Stimulated activated naive CD8-positive, alpha-beta T cell treated with anti-CD3 and anti-CD28 coated beads, Interleukin-15, amount 100 ng/mL, for 72 hours (primary cell): ENCODE measurements at regions not wholly inside any gene's neighbourhood (a gene's known extent, or its start where the extent isn't known, plus 50 kb on each side); places are given as distances from the start of the nearest gene placed in this dataset.

Experiments
- ATAC-seq: fragments of 150-1000 bp; cut with Tn5 transposase; 2 replicates; pipeline ENCODE4 v1.10.0; 2021; ENCODE audit warnings: mild to moderate bottlenecking, moderate library complexity
- DNase-seq, 2 donors: peaks; one replicate each; pipeline ENCODE4 v3.0.0; 2021 to 2022
- H3K27ac Mint-ChIP-seq, 2 donors: one replicate each; pipeline ENCODE4 v1.8.0; 2022; ENCODE audit warnings: mild to moderate bottlenecking in 2 of 2, mixed read lengths in 2 of 2, moderate library complexity in 2 of 2
- H3K27me3 Mint-ChIP-seq: one replicate; pipeline ENCODE4 v1.8.0; 2022; ENCODE audit warnings: mixed read lengths
- H3K4me1 Mint-ChIP-seq: one replicate; pipeline ENCODE4 v1.8.0; 2022; ENCODE audit warnings: mild to moderate bottlenecking, mixed read lengths
- H3K4me3 Mint-ChIP-seq, 2 donors: one replicate each; pipeline ENCODE4 v1.8.0; 2022; ENCODE audit warnings: mild to moderate bottlenecking in 2 of 2, mixed read lengths in 2 of 2, moderate library complexity in 1 of 2
- H3K9me3 Mint-ChIP-seq, 2 donors: one replicate each; pipeline ENCODE4 v1.8.0; 2022; ENCODE audit warnings: mixed read lengths in 2 of 2

- no peaks in the 10 kb centered on the region for H3K4me1 Mint-ChIP-seq
- H3K27ac Mint-ChIP-seq, result no peak overlapping the region
- no peak overlapping the region for H3K4me3 Mint-ChIP-seq
- H3K9me3 Mint-ChIP-seq, result no peaks in the 10 kb centered on the region
- ATAC-seq, result no peak
- no peak for DNase-seq
- peaks cover 27% of the 10 kb centered on the region for H3K27me3 Mint-ChIP-seq
These were observed 95.2 kb upstream of the TTC29 start for GRCh38 chr4:147040874-147041273.

- no peak for ATAC-seq
- Mint-ChIP-seq H3K4me1 (no peaks in the 10 kb centered on the region), H3K4me3 (no peak overlapping the region), H3K27me3 (peaks cover 32% of the 10 kb centered on the region), H3K9me3 (no peaks in the 10 kb centered on the region), H3K27ac (no peak overlapping the region)
- no peak for DNase-seq
These were observed 95.7 kb upstream of the TTC29 start for GRCh38 chr4:147041376-147041775.

- no peak for ATAC-seq
- H3K4me1 Mint-ChIP-seq, result no peaks in the 10 kb centered on the region
These were observed 96.4 kb upstream of the TTC29 start for GRCh38 chr4:147042046-147042445.

GRCh38 chr4:147044241-147044640 is 98.6 kb upstream of the TTC29 start:
- H3K9me3 Mint-ChIP-seq, result no peaks in the 10 kb centered on the region
- no peak for DNase-seq
- H3K4me1 Mint-ChIP-seq, result no peaks in the 10 kb centered on the region
- H3K27ac Mint-ChIP-seq, result no peak overlapping the region
- peaks cover 34% of the 10 kb centered on the region for H3K27me3 Mint-ChIP-seq
- no peak for ATAC-seq
- H3K4me3 Mint-ChIP-seq, result no peak overlapping the region

More at GRCh38 chr4:147042046-147042445, 96.4 kb upstream of the TTC29 start:
- H3K27ac Mint-ChIP-seq, result no peak overlapping the region
- no peak for DNase-seq
- H3K4me3 Mint-ChIP-seq, result no peak overlapping the region
- H3K27me3 Mint-ChIP-seq, result peaks cover 39% of the 10 kb centered on the region
- H3K9me3 Mint-ChIP-seq, result no peaks in the 10 kb centered on the region

- Mint-ChIP-seq H3K4me1 (no peaks in the 10 kb centered on the region), H3K27ac (no peak overlapping the region), H3K27me3 (peaks cover 20% of the 10 kb centered on the region), H3K9me3 (no peaks in the 10 kb centered on the region), H3K4me3 (no peak overlapping the region)
- DNase-seq, result no peak
- ATAC-seq, result no peak
These were observed 104.3 kb upstream of the TTC29 start for GRCh38 chr4:147049946-147050345.

GRCh38 chr4:147050356-147050765 is 104.7 kb upstream of the TTC29 start:
- H3K9me3 Mint-ChIP-seq, result no peaks in the 10 kb centered on the region
- DNase-seq, result no peak
- H3K4me3 Mint-ChIP-seq, result no peak overlapping the region
- no peaks in the 10 kb centered on the region for H3K4me1 Mint-ChIP-seq
- H3K27ac Mint-ChIP-seq, result no peak overlapping the region
- no peak for ATAC-seq
- H3K27me3 Mint-ChIP-seq, result peaks cover 20% of the 10 kb centered on the region

- ATAC-seq, result no peak
- H3K9me3 Mint-ChIP-seq, result no peaks in the 10 kb centered on the region
- no peak overlapping the region for H3K4me3 Mint-ChIP-seq
- H3K4me1 Mint-ChIP-seq, result no peaks in the 10 kb centered on the region
- peaks cover 8% of the 10 kb centered on the region for H3K27me3 Mint-ChIP-seq
- DNase-seq, result no peak
- no peak overlapping the region for H3K27ac Mint-ChIP-seq
These were observed 106.7 kb upstream of the TTC29 start for GRCh38 chr4:147052361-147052760.

- no peak overlapping the region for H3K27ac Mint-ChIP-seq
- H3K9me3 Mint-ChIP-seq, result no peaks in the 10 kb centered on the region
- DNase-seq, result no peak
- no peak overlapping the region for H3K4me3 Mint-ChIP-seq
- peaks cover 6% of the 10 kb centered on the region for H3K27me3 Mint-ChIP-seq
- H3K4me1 Mint-ChIP-seq, result no peaks in the 10 kb centered on the region
- ATAC-seq, result no peak
These were observed 108.7 kb upstream of the TTC29 start for GRCh38 chr4:147054228-147054872.

GRCh38 chr4:147056940-147057610 is 111.4 kb upstream of the TTC29 start:
- ATAC-seq, result peak; percentile 37
- no peak for DNase-seq
- Mint-ChIP-seq H3K27me3 (no peaks in the 10 kb centered on the region), H3K27ac (peak overlapping the region; percentile 71 to 98), H3K4me3 (peak overlapping the region; percentile 47 to 90), H3K4me1 (no peaks in the 10 kb centered on the region), H3K9me3 (no peaks in the 10 kb centered on the region)

GRCh38 chr4:147057611-147058190 is 112.0 kb upstream of the TTC29 start:
- no peaks in the 10 kb centered on the region for H3K9me3 Mint-ChIP-seq
- H3K4me3 Mint-ChIP-seq, result peak overlapping the region; percentile 47 to 90
- H3K27ac Mint-ChIP-seq, result peak overlapping the region; percentile 60 to 98
- H3K27me3 Mint-ChIP-seq, result no peaks in the 10 kb centered on the region
- DNase-seq (no peak), ATAC-seq (no peak)
- no peaks in the 10 kb centered on the region for H3K4me1 Mint-ChIP-seq

- no peak for ATAC-seq
- Mint-ChIP-seq H3K27ac (no peak overlapping the region), H3K9me3 (no peaks in the 10 kb centered on the region), H3K4me1 (no peaks in the 10 kb centered on the region), H3K4me3 (no peak overlapping the region), H3K27me3 (no peaks in the 10 kb centered on the region)
- DNase-seq, result no peak
These were observed 113.5 kb upstream of the TTC29 start for GRCh38 chr4:147059064-147059731.

GRCh38 chr4:147060151-147060931 is 114.7 kb upstream of the TTC29 start:
- H3K4me1 Mint-ChIP-seq, result no peaks in the 10 kb centered on the region
- no peaks in the 10 kb centered on the region for H3K9me3 Mint-ChIP-seq
- H3K27ac Mint-ChIP-seq, result no peak overlapping the region
- no peak for DNase-seq
- ATAC-seq, result no peak
- H3K4me3 Mint-ChIP-seq, result no peak overlapping the region
- no peaks in the 10 kb centered on the region for H3K27me3 Mint-ChIP-seq

- DNase-seq (no peak), ATAC-seq (no peak)
- Mint-ChIP-seq H3K4me3 (no peak overlapping the region), H3K27ac (no peak overlapping the region), H3K4me1 (no peaks in the 10 kb centered on the region), H3K27me3 (peaks cover 3% of the 10 kb centered on the region), H3K9me3 (no peaks in the 10 kb centered on the region)
These were observed 119.2 kb upstream of the TTC29 start for GRCh38 chr4:147064856-147065255.

- Mint-ChIP-seq H3K27me3 (peaks cover 14% of the 10 kb centered on the region), H3K27ac (no peak overlapping the region), H3K4me1 (no peaks in the 10 kb centered on the region), H3K9me3 (peaks cover 6 to 10% of the 10 kb centered on the region in 2 donors), H3K4me3 (no peak overlapping the region)
- DNase-seq (no peak), ATAC-seq (no peak)
These were observed 122.9 kb upstream of the TTC29 start for GRCh38 chr4:147068564-147068963.

- Mint-ChIP-seq H3K9me3 (peaks cover 6 to 11% of the 10 kb centered on the region in 2 donors), H3K4me1 (no peaks in the 10 kb centered on the region), H3K4me3 (no peak overlapping the region), H3K27ac (no peak overlapping the region), H3K27me3 (peaks cover 16% of the 10 kb centered on the region)
- DNase-seq, result no peak
- no peak for ATAC-seq
These were observed 125.6 kb upstream of the TTC29 start for GRCh38 chr4:147071209-147071740.
